SH-SY5Y (cell line): ENCODE measurements at regions not wholly inside any gene's neighbourhood (a gene's known extent, or its start where the extent isn't known, plus 50 kb on each side); places are given as distances from the start of the nearest gene placed in this dataset.

Experiments
- GATA2 ChIP-seq: IDR thresholded peaks from 2 replicates; pipeline ENCODE4 v1.6.1; 2011; ENCODE audit warnings: mild to moderate bottlenecking, low read depth, low read length
- GATA3 ChIP-seq: IDR thresholded peaks from 2 replicates; pipeline ENCODE4 v1.6.1; 2011; ENCODE audit warnings: low read depth, mild to moderate bottlenecking, low read length, moderate library complexity

DNA sequence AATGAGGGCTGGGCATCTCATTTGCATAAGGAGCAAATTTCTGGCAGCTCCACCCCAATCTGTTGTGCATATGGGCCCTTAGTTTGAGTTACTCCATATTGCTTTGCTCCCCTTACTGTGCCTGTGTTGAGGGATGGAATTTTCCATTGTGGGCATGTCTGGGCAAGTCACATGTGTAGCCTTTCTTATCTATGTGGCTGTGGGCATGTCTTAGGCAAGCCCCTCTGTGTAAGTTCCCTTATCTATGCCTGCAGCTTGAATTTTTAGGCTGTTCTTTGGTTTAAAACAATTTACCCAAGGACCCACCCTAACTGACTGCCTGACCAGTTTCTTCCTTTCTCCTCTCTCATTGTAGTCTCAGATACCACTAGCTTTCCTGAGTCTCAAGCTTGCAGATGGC, 405.7 kb upstream of the NCAM2 start:
- TF ChIP-seq GATA3 = no peak
- TF ChIP-seq GATA2 = no peak

GRCh38 chr21:20603236-20603635, 395.0 kb upstream of the NCAM2 start:
- TF ChIP-seq GATA3 (no peak), GATA2 (no peak)

DNA sequence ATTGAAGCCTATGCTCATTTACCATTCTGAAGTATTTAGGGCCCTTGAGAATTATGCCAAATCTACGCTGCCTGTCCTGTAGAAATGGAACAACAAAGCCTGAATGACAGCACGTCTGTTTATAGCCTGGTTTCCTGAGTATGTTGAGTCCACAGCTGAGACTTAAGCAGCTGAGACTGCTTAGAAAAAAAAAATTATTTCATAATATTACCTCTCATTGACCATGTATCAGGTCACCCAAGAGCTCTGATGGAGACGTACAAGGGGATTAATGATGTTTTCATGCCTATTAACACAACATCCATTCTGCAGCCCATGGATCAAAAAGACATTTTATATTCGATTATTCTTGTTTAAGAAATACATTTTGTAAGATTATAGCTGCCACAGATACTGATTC, 387.2 kb upstream of the NCAM2 start:
- TF ChIP-seq GATA2 = no peak

DNA sequence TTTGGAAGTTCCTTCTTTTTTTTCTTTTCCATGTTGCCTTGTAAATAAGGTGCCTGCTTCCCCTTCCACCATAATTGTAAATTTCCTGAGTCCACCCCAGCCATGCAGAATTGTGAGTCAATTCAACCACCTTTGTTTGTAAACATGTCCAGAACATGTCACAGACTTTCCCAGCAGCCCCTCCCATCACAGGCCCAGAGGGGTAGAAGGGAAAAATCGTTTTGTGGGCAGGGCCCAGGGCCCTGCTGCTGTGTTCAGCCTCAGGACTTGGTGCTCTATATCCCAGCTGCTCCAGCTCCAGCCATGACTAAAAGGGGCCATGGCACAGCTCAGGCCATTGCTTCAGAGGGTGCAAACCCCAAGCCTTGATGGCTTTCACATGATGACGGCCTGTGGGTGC, 384.6 kb upstream of the NCAM2 start:
- TF ChIP-seq GATA2 (no peak), GATA3 (no peak)

DNA sequence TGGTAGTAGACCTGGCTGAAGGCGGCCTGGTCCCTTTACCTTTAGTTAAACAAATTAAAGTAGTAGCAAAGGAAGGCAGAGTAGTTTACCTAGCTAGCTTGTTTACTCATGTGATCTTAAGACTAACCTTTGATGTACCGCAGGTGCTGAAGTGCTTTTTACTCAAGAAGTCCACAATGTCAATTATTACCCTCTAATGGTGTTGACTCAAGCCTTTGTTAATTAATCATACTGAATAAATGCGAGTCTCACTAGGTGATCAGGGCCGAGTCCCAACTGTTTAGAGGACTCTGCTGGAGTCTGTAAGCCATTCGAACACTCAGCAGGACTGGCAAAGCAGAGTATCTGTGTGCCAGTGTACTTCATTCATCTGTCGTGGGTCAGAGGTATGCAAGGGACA, 381.1 kb upstream of the NCAM2 start:
- TF ChIP-seq GATA2 = no peak
- TF ChIP-seq GATA3 = no peak

- TF ChIP-seq GATA2 (no peak), GATA3 (no peak)
Measured at GRCh38 chr21:20618878-20619277, 379.3 kb upstream of the NCAM2 start.

DNA sequence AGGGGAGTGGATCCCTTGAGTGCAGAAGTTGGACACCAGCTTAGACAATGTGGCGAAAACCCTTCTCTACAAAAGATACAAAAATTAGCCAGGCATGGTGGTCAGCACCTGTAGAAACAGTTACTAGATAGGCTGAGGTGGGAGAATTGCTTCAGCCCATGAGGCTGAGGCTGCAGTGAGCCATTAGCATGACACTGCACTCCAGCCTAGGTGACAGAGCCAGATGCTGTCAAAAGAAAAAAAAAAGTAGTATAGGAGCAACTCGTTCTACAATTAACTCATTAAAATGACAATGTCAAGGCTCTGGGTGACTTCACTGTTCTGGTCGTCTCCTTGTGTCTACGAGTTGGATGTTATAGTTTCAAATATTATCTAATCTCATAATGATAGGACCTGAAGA, 370.6 kb upstream of the NCAM2 start:
- TF ChIP-seq GATA2 = no peak
- no peak for TF ChIP-seq GATA3

- TF ChIP-seq GATA2 (no peak), GATA3 (no peak)
Measured at GRCh38 chr21:20631633-20632032, 366.6 kb upstream of the NCAM2 start.

DNA sequence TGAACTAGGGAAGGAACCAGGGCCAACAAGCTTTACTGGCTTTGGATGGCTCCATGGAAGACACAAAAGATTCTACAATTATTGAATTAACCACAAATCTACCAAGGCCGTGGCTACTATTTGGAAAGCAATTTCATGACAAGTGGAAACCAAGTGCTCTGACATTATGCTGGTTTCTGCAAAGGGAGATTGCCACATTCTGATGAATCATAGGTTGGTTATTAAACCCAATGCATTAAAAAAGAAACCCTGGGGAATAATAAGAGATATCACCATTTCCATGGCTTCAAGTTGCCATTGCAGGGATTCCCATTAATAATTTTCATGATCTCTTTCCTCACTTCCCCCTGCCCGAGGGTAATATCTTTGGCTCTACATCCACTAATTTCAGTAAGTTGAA, 359.2 kb upstream of the NCAM2 start:
- TF ChIP-seq GATA2 (no peak), GATA3 (no peak)

DNA sequence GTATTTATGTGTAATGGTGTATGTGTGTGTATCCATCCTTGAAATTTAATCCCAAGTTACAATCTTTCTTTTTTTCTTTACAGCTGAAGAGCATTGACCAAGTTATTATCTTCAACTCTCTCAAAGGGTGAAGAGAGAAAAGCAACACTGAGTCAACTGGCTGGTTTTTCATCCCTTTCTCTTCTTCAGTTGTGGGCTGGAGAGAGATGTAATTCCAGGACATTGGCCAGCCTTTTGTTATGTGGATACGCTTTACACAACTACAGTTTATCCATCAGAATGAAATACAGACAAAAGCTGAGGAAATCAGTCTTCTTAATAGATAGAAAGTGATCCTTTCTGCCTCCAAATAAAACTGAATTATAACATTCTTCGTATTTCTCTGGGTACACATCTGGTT, 357.0 kb upstream of the NCAM2 start:
- TF ChIP-seq GATA3 (no peak), GATA2 (no peak)

- no peak for TF ChIP-seq GATA3
- no peak for TF ChIP-seq GATA2
Measured at GRCh38 chr21:20642681-20643080, 355.5 kb upstream of the NCAM2 start.

DNA sequence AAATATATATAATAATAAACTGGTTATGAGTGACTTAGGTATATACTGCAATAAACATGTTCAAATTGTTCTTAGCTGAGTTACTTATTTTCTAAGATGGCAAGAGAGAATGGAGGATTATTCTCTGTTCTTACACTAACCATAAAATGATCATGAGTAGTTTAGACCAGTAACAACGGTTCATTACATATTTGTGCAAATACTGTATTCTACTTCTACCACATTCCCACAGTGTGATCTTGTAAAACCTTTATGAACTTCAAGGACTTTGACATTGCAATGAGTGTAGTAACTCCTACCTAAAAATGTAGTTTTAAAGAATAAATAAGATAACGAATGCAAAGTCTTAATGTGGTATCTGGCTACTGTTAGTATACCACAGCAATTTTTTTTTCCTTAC, 353.7 kb upstream of the NCAM2 start:
- TF ChIP-seq GATA3 (no peak), GATA2 (no peak)

- TF ChIP-seq GATA2 (no peak), GATA3 (no peak)
Measured at GRCh38 chr21:20645344-20645743, 352.9 kb upstream of the NCAM2 start.

DNA sequence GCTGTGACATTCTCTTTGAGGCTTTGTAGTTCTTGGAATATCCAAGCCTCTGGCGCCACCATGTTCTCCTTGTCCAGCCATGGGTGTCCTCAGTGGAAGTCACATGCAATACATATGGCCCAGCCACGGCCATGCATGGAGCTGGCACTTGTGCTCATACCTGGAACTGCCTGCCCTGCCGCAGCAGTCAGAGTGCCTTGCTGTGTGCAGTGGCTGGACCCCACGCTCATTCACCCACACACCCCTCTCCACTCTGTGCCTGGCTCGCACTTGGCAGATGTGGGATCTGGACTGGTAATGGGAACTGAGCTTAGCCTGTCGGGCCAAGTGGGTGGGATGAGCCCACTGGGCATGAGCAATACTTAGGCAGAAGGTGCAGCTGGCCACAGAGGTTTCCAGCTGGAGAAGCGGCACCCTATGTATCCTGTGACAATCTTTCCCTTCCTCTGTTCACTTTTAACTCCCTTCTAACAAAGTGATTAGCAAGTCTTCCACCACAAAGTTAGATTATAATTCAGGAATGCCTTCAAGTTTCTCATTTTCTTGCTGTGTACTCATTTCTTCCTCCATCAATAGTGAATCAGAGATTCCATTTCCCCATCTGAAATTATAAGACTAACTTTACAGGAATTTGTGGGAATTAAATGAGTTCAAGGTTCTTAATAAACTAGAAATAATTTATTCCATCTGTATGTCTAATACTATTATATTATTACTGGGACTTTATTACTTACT, 351.6 kb upstream of the NCAM2 start:
- no peak for TF ChIP-seq GATA3
- TF ChIP-seq GATA2 = no peak

- TF ChIP-seq GATA2 = no peak
- no peak for TF ChIP-seq GATA3
Measured at GRCh38 chr21:20647607-20648006, 350.6 kb upstream of the NCAM2 start.

DNA sequence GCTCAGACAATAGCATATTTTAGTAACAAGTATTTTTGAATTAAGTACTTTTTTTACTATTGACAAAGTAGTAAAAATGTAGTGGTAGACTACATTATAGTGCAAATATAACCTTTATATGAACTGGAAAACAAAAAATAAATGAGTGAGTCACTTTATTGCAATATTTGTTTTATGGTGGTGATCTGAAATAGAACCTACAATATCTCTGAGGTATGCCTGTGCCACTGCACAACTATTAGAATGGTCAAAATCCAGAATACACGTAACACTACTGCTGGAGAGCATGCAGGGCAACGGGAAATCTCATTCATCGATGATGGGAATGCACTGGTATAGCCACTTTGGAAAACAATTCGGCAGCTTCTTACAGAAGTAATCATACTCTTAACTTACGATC, 349.0 kb upstream of the NCAM2 start:
- TF ChIP-seq GATA3 (no peak), GATA2 (no peak)

DNA sequence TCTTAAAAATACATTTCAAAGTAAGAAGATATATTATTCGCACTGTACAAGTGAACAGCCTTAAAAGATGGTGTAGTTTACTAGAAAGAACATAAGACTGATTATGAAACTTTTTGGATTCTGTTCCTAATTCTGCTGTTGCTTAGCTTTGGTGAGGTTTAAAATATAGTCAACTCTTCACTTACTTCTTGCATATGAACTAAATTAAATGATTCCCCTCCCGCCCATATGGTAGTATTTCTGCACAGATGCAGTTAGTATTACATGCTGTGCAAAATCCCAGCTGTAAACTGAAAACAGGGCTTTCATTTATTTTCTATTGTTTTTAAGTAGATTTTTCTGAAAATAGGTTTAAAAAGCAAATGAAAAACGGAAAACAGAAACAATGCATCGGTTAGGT, 345.4 kb upstream of the NCAM2 start:
- TF ChIP-seq GATA3 = no peak
- TF ChIP-seq GATA2 = no peak
